ENCODE measurements at regions not wholly inside any gene's neighbourhood (a gene's known extent, or its start where the extent isn't known, plus 50 kb on each side); places are given as distances from the start of the nearest gene placed in this dataset.

- Histone ChIP-seq H3K9me3 (no peaks in the 10 kb centered on the region), H3K27me3 (replicated peaks; ENCODE audit: insufficient read depth) (no peaks in the 10 kb centered on the region), H3K4me1 (ENCODE audit: control insufficient read depth in 1 of 2, low read depth in 2 of 2) (peaks cover 0 to 16% of the 10 kb centered on the region in 2 donors), H3K27ac (no peak overlapping the region), H3K36me3 (no peaks in the 10 kb centered on the region), H3K4me3 (no peak overlapping the region)
- DNase-seq (ENCODE audit: low spot score) (no peak), ATAC-seq (ENCODE audit: insufficient number of reproducible peaks, low FRiP score, low read depth) (no peak)
- TF ChIP-seq, protein P1, sequence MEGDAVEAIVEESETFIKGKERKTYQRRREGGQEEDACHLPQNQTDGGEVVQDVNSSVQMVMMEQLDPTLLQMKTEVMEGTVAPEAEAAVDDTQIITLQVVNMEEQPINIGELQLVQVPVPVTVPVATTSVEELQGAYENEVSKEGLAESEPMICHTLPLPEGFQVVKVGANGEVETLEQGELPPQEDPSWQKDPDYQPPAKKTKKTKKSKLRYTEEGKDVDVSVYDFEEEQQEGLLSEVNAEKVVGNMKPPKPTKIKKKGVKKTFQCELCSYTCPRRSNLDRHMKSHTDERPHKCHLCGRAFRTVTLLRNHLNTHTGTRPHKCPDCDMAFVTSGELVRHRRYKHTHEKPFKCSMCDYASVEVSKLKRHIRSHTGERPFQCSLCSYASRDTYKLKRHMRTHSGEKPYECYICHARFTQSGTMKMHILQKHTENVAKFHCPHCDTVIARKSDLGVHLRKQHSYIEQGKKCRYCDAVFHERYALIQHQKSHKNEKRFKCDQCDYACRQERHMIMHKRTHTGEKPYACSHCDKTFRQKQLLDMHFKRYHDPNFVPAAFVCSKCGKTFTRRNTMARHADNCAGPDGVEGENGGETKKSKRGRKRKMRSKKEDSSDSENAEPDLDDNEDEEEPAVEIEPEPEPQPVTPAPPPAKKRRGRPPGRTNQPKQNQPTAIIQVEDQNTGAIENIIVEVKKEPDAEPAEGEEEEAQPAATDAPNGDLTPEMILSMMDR (IDR thresholded peaks at IDR 0.05): no peak
These were observed 206.8 kb upstream of the TGFBR2 start for GRCh38 chr3:30399394-30400181.

DNA sequence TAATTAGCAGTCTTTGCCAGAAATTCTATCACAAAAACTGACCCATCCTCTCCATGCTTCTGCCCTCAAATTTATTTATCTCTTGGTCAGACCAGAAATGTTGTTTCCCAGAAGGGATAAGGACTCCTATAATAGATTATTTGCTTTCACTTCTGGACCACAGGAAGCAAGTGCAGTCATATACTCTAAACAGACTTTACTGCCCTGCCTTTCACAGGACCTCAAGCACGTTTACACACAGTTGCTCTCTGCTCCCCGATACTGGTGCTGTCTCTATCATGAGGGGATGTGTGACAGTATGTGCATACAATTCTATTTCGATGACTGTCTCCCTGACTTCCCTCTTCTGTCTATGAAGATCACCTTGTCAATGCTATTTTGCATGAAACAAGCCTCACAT is 205.5 kb upstream of the TGFBR2 start:
- Histone ChIP-seq H3K9me3 (no peaks in the 10 kb centered on the region), H3K36me3 (no peaks in the 10 kb centered on the region), H3K4me3 (no peak overlapping the region), H3K27me3 (replicated peaks; ENCODE audit: insufficient read depth) (no peaks in the 10 kb centered on the region), H3K4me1 (ENCODE audit: control insufficient read depth in 1 of 2, low read depth in 2 of 2) (peaks cover 0 to 16% of the 10 kb centered on the region in 2 donors), H3K27ac (no peak overlapping the region)
- TF ChIP-seq, protein P1 (IDR thresholded peaks at IDR 0.05): no peak
- no peak for ATAC-seq (ENCODE audit: insufficient number of reproducible peaks, low FRiP score, low read depth)
- no peak for DNase-seq (ENCODE audit: low spot score)

DNA sequence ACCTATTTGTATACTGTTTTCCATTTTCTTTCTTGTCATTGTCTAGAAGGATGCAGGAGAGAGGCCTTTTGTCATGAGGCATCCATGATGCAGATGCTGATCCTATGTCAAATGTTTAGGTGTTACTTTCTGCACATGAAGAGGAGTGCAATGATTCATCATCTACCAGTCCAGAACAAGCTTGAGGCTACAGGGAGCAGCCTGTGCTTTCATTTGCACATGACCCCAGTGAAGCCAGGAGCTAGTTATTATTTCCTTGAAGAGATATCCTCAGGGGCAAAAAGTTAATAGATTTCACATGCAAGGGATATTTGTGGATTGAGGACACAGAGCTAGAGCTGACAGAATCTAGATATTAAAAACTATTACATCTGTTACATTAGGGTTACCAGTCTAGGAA is 204.4 kb upstream of the TGFBR2 start:
- no peak overlapping the region for H3K4me3 ChIP-seq
- H3K4me1 ChIP-seq (ENCODE audit: control insufficient read depth in 1 of 2, low read depth in 2 of 2): peaks cover 0 to 16% of the 10 kb centered on the region in 2 donors
- no peaks in the 10 kb centered on the region for H3K9me3 ChIP-seq
- no peak for ATAC-seq (ENCODE audit: insufficient number of reproducible peaks, low FRiP score, low read depth)
- H3K27ac ChIP-seq: no peak overlapping the region
- TF ChIP-seq, protein P1 (IDR thresholded peaks at IDR 0.05): no peak
- H3K36me3 ChIP-seq: no peaks in the 10 kb centered on the region
- no peak for DNase-seq (ENCODE audit: low spot score)
- no peaks in the 10 kb centered on the region for H3K27me3 ChIP-seq (replicated peaks; ENCODE audit: insufficient read depth)

- no peaks in the 10 kb centered on the region for H3K4me1 ChIP-seq (ENCODE audit: control insufficient read depth in 1 of 2, low read depth in 2 of 2)
- TF ChIP-seq, protein P1 (IDR thresholded peaks at IDR 0.05): no peak
- ATAC-seq (ENCODE audit: insufficient number of reproducible peaks, low FRiP score, low read depth): no peak
These were observed 198.8 kb upstream of the TGFBR2 start for GRCh38 chr3:30407651-30408050.

GRCh38 chr3:30408105-30408557 is 198.3 kb upstream of the TGFBR2 start:
- H3K9me3 ChIP-seq: no peaks in the 10 kb centered on the region

More at GRCh38 chr3:30407651-30408050, 198.8 kb upstream of the TGFBR2 start:
- Histone ChIP-seq H3K27ac (no peak overlapping the region), H3K27me3 (replicated peaks; ENCODE audit: insufficient read depth) (no peaks in the 10 kb centered on the region), H3K9me3 (no peaks in the 10 kb centered on the region), H3K4me3 (no peak overlapping the region), H3K36me3 (no peaks in the 10 kb centered on the region)
- no peak for DNase-seq (ENCODE audit: low spot score)

More at GRCh38 chr3:30408105-30408557, 198.3 kb upstream of the TGFBR2 start:
- Histone ChIP-seq H3K27ac (no peak overlapping the region), H3K36me3 (no peaks in the 10 kb centered on the region), H3K4me3 (no peak overlapping the region), H3K4me1 (ENCODE audit: control insufficient read depth in 1 of 2, low read depth in 2 of 2) (no peaks in the 10 kb centered on the region), H3K27me3 (replicated peaks; ENCODE audit: insufficient read depth) (no peaks in the 10 kb centered on the region)
- DNase-seq (ENCODE audit: low spot score) (no peak), ATAC-seq (ENCODE audit: insufficient number of reproducible peaks, low FRiP score, low read depth) (no peak)
- TF ChIP-seq, protein P1 (IDR thresholded peaks at IDR 0.05): no peak

Measured in thoracic aorta (tissue), 2 donors.